NB4 (cell line): ENCODE measurements at regions not wholly inside any gene's neighbourhood (a gene's known extent, or its start where the extent isn't known, plus 50 kb on each side); places are given as distances from the start of the nearest gene placed in this dataset.

Source experiments
- CTCF ChIP-seq: IDR thresholded peaks from one replicate; pipeline ENCODE4 v1.5.1; 2012; ENCODE audit warnings: low read depth, low read length
- MAX ChIP-seq: IDR thresholded peaks from 2 replicates; pipeline ENCODE4 v1.6.1; 2011; ENCODE audit warnings: low read depth, low read length
- POLR2A ChIP-seq: IDR thresholded peaks from 2 replicates; pipeline ENCODE4 v1.6.1; 2011; ENCODE audit warnings: mild to moderate bottlenecking; ENCODE audit not compliant: insufficient read length; ENCODE audit errors: extremely low read depth

DNA sequence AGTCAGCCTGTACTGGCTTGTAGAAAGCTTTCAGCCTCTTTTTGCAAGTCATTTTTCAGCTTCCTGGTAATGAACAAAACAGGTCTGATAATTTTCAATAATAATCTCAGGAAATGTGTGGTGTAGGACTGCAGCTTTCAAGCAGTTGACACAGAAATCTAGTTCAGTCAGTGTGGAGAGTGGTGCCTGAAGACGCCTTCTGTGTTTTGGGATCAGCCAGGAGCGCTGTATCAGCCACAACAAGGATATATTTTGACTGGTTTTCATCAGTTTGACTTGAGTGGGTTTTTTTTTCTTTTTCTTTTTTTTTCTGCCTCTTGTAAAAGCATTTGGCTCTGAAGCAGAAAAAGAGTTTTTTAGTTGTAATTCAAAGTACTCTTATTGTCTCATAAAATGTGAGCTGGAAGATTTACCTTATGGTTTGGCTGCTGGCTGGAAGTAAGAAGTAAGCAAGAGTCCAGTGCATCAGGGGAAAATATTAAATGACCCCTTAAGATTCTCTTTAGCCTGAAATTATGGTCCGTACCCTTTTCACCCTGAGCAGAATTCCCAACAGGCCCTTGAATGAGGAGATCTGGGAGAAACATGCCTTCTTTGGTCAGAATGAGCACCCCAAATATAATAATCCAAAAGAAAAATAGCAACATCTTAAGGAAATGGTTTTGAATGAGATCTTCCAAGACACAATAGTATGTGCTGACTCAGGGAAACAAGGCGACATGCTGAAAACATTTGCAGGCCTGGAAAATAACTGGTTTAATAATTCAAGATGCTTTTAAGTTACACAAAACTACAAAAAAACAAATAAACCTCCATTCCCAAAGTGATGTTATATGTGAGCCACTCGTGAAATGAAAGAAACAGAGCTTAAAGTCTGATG is 332.7 kb upstream of the ADAMTS9 start:
- TF ChIP-seq POLR2A (no peak), CTCF (no peak), MAX (no peak)
